Skeletal muscle satellite cell (primary cell): ENCODE measurements at regions not wholly inside any gene's neighbourhood (a gene's known extent, or its start where the extent isn't known, plus 50 kb on each side); places are given as distances from the start of the nearest gene placed in this dataset.
"Not testable (repeated sequence)": the region's sequence is repeated elsewhere in the genome, so short reads cannot be mapped to it uniquely, and the experiment has no call there.

Experiments used
- H3K27me3 ChIP-seq: 2 replicates; pipeline ENCODE4 v1.7.0; 2013; ENCODE audit warnings: low read length; ENCODE audit not compliant: control insufficient read depth, insufficient read depth
- H3K36me3 ChIP-seq: 2 replicates; pipeline ENCODE4 v1.7.0; 2013; ENCODE audit warnings: mild to moderate bottlenecking, control low read depth, low read length; ENCODE audit not compliant: insufficient read depth
- H3K4me1 ChIP-seq: 2 replicates; pipeline ENCODE4 v1.7.0; 2013; ENCODE audit warnings: low read length; ENCODE audit not compliant: control insufficient read depth, insufficient read depth
- H3K4me2 ChIP-seq: 2 replicates; pipeline ENCODE4 v1.7.0; 2013; ENCODE audit warnings: mild to moderate bottlenecking, low read length
- H3K4me3 ChIP-seq: 2 replicates; pipeline ENCODE4 v1.7.0; 2013; ENCODE audit warnings: low read length
- H3K9ac ChIP-seq: 2 replicates; pipeline ENCODE4 v1.7.0; 2013; ENCODE audit warnings: mild to moderate bottlenecking, low read depth, low read length, moderate library complexity
- H3K9me3 ChIP-seq: replicated peaks from 2 replicates; pipeline ENCODE4 v1.7.0; 2013; ENCODE audit warnings: mild to moderate bottlenecking, control low read depth, low read length

- Histone ChIP-seq H3K36me3 (no peaks in the 10 kb centered on the region), H3K4me1 (peaks cover 10% of the 10 kb centered on the region), H3K27me3 (peaks cover 2% of the 10 kb centered on the region), H3K9ac (no peak overlapping the region), H3K9me3 (no peaks in the 10 kb centered on the region), H3K4me2 (no peak overlapping the region), H3K4me3 (no peak overlapping the region)
Measured at GRCh38 chr11:70549796-70550195, 151.5 kb downstream of the CTTN start.

DNA sequence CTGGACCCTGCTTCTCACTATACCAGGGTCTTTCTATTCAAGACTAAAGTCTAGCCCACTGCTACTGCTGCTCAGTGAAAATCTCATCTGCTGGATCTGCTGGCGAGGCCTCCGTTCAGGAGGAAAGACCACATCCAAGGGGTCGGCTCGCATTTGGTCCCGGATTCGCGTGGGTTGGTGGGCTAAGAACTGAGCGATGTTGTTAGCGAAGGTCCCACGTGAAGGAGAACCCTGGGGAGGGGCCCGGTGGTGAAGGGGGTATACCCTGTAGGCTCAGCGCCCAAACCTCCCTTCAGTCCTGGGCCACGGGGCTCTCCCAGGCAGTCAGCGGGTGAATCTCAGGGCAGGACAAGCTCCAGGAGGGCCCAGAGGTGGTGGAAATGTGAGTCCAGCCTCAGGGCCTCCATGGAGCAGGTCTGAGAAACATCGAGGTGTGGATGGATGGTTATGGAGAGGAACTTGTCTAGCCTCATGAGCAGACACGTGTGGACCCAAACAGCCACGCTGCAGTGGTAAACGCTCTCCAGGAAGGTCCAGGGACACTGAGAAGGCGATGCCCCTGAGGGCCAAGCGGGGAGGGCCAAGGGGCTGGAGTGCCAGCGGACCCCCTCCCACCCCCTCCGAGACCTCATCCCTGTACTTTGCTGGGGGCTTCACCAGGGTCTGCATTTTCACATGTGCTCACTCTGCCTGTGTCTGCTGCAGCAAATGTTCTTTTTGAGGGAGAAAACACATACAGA, 152.3 kb downstream of the CTTN start:
- H3K4me3 ChIP-seq = no peak overlapping the region
- H3K27me3 ChIP-seq = peaks cover 2% of the 10 kb centered on the region
- no peaks in the 10 kb centered on the region for H3K9me3 ChIP-seq
- no peak overlapping the region for H3K9ac ChIP-seq
- no peak overlapping the region for H3K4me2 ChIP-seq
- H3K36me3 ChIP-seq = no peaks in the 10 kb centered on the region
- peaks cover 2% of the 10 kb centered on the region for H3K4me1 ChIP-seq

GRCh38 chr11:70551351-70552166, 153.2 kb downstream of the CTTN start:
- Histone ChIP-seq H3K9ac (no peak overlapping the region), H3K4me1 (no peaks in the 10 kb centered on the region), H3K4me3 (no peak overlapping the region)

DNA sequence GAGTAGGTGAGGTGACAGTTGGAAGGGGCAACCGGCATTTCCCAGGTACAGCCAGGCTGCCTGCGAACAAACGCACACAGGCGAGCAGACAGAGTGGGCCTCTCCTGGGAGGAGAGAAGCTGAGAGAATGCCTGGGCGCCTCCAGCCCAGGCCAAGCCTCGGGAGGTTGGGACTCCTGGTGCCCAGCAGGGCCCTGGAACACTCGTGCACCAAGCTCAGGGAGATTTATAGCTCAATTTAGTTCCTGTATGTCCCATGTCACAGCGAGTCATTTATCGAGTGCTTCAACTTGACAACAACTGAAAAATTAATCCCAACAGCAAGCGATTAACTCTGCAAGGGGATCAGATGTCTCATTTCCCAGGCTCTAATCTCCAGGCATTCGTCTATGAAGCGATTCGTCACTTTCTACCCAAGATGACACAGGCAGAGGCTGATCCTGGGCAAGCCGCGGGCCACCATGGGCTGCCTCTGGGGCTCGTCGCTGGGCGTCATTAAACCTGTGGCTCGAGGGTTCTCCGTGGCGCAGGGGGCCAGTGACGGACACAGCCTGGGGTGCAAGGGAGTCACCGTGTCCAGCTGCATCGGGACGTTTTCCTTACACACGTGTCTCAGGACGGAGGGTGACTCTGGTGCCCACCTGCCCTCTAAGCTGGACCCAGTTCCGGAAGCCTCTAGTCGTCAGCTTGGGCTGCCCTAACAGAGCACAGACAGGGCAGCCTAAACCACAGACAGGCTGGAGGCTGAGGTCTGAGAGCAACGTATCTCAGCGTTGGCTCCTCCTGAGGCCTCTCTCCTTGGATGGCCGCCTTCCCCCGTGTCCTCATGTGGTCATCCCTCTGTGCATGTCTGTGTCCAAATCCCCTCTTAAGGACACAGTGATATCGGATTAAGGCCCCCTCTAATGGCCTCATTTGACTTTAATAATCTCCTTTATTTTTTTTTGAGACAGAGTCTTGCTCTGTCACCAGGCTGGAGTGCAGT, 154.1 kb downstream of the CTTN start:
- no peaks in the 10 kb centered on the region for H3K36me3 ChIP-seq
- H3K9ac ChIP-seq = no peak overlapping the region
- H3K27me3 ChIP-seq = peaks cover 2% of the 10 kb centered on the region
- H3K4me3 ChIP-seq = no peak overlapping the region
- H3K4me2 ChIP-seq = no peak overlapping the region
- H3K4me1 ChIP-seq = no peaks in the 10 kb centered on the region
- no peaks in the 10 kb centered on the region for H3K9me3 ChIP-seq

More at GRCh38 chr11:70551351-70552166, 153.2 kb downstream of the CTTN start:
- peaks cover 2% of the 10 kb centered on the region for H3K27me3 ChIP-seq
- no peak overlapping the region for H3K4me2 ChIP-seq
- H3K9me3 ChIP-seq = no peaks in the 10 kb centered on the region
- H3K36me3 ChIP-seq = no peaks in the 10 kb centered on the region

- no peak overlapping the region for H3K4me2 ChIP-seq
- no peaks in the 10 kb centered on the region for H3K36me3 ChIP-seq
- H3K9ac ChIP-seq = no peak overlapping the region
- H3K4me3 ChIP-seq = no peak overlapping the region
- H3K9me3 ChIP-seq = no peaks in the 10 kb centered on the region
- H3K27me3 ChIP-seq = peaks cover 2% of the 10 kb centered on the region
- H3K4me1 ChIP-seq = no peaks in the 10 kb centered on the region
Measured at GRCh38 chr11:70555078-70555477, 156.7 kb downstream of the CTTN start.

DNA sequence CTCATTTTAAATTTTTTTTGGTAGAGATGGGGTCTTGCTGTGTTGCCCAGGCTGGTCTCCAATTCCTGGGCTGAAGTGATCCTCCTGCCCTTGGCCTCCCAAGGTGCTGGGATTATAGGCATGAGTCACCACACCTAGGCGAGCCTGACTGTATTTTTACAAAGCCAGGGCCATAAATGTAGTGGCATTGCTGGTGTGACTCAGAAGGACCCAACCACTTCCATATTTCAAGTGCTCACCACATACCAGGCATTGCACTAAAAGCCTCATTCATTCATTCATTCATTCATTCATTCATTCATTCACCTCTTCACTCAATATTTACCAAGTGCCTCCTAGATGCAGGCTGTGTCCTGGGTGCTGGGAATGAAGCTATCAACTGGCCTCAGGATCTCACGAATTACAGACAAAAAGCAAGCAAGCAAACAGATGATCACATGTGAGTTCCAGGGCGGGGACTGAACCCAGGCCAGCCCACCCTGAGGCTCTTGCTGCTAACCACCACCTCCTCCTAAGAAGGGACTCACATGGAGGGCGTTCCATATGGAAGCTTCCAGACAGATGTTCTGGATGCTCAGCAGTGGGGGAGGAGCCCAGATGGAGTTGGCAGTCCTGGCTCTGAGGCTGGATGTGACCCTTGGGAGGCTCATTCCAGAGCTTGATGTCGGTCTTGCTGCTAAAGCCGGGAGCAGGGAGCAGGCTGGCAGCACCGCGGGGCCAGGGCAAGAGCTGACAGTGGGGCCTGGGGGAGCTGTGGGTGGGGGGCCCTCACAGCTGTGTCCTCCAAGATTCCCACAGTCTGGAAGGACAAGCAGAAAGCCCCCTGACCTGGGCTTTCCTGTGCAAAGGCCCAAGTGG, 158.8 kb downstream of the CTTN start:
- Histone ChIP-seq H3K36me3 (no peaks in the 10 kb centered on the region), H3K27me3 (peaks cover 2% of the 10 kb centered on the region), H3K9me3 (no peaks in the 10 kb centered on the region), H3K9ac (no peak overlapping the region), H3K4me2 (no peak overlapping the region), H3K4me1 (no peaks in the 10 kb centered on the region), H3K4me3 (no peak overlapping the region)

GRCh38 chr11:70557742-70558485, 159.6 kb downstream of the CTTN start:
- Histone ChIP-seq H3K4me2 (no peak overlapping the region), H3K9ac (no peak overlapping the region), H3K4me3 (no peak overlapping the region), H3K36me3 (no peaks in the 10 kb centered on the region), H3K4me1 (no peaks in the 10 kb centered on the region), H3K27me3 (no peaks in the 10 kb centered on the region), H3K9me3 (no peaks in the 10 kb centered on the region)

DNA sequence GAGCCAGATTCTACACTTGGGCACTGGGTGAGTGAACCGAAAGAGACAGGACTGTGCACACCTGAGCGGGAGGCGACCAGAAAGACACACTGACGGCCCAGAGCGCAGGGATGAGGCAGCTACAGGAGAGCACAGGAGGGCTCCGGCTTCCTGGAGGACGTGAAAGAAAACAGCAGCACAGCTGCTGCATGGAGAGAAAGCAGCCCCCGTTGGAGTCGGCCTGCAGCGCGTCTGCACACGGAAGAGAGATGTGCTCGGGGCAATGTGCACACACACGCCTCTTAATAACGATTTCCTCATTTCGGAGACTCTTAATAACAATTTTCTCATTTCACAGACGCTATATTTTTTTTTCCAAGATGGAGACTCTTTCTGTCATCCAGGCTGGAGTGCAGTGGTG, 160.4 kb downstream of the CTTN start:
- Histone ChIP-seq H3K4me1 (no peaks in the 10 kb centered on the region), H3K9me3 (no peaks in the 10 kb centered on the region), H3K9ac (no peak overlapping the region), H3K4me2 (no peak overlapping the region), H3K36me3 (no peaks in the 10 kb centered on the region), H3K27me3 (no peaks in the 10 kb centered on the region), H3K4me3 (no peak overlapping the region)

GRCh38 chr11:70559516-70559915, 161.2 kb downstream of the CTTN start:
- no peaks in the 10 kb centered on the region for H3K27me3 ChIP-seq
- no peaks in the 10 kb centered on the region for H3K9me3 ChIP-seq
- no peak overlapping the region for H3K4me3 ChIP-seq
- no peaks in the 10 kb centered on the region for H3K36me3 ChIP-seq
- H3K4me1 ChIP-seq = no peaks in the 10 kb centered on the region
- no peak overlapping the region for H3K9ac ChIP-seq
- no peak overlapping the region for H3K4me2 ChIP-seq

DNA sequence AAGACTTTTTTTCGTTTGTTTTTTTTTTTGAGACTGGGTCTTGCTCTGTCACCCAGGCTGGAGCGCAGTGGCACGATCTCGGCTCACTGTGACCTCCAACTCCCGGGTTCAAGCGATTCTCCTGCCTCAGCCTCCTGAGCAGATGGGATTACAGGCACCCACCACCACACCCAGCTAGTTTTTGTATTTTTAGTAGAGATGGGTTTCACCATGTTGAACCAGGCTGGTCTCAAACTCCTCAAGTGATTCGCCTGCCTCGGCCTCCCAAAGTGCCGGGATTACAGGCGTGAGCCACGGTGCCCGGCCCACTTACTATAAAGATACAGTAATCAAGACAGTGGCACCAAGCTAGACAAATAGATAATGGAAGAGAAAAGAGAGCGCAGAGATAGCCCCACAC, 162.3 kb downstream of the CTTN start:
- H3K36me3 ChIP-seq, H3K9ac ChIP-seq, H3K4me3 ChIP-seq, H3K4me1 ChIP-seq, H3K9me3 ChIP-seq, H3K4me2 ChIP-seq, H3K27me3 ChIP-seq: not testable (repeated sequence)
